GM21390 (cell line): ENCODE measurements at regions not wholly inside any gene's neighbourhood (a gene's known extent, or its start where the extent isn't known, plus 50 kb on each side); places are given as distances from the start of the nearest gene placed in this dataset.

Experiments
- ATAC-seq: cut with Tn5 transposase; IDR thresholded peaks from one replicate; pipeline ENCODE4 v1.9.1; 2021; ENCODE audit not compliant: unreplicated experiment

DNA sequence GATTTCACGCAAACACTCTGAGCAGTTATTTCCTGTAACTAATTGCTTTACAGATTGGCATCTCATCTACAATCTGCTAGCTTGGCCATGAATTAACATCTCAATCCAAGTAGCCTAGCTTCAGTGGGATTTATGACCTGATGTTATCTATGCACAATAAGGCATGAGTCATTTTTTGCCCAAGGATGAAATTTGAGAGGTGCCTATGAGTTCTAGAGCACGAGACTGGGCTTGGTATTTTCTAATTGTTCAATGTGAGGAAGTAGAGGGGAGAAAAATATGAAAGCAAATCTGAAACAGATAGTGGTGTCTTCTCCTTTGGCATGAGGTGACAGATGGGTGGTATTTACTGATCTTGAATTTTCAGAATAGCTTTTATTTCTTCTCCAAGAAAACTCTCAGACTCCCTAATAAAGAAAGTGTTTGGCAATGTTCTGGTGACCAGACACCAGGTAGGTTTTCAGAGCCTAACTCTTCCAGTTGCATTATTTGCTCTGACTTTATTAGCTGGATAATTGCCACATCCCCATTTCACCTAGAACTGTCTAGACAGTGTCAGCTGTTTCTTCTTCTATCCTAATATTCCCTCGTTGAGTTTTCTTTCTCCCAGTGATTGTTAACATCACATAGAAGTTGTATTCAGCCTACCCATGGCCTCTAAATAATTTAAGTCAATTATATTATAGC is 301.0 kb upstream of the UMPS start:
- no peak for ATAC-seq

DNA sequence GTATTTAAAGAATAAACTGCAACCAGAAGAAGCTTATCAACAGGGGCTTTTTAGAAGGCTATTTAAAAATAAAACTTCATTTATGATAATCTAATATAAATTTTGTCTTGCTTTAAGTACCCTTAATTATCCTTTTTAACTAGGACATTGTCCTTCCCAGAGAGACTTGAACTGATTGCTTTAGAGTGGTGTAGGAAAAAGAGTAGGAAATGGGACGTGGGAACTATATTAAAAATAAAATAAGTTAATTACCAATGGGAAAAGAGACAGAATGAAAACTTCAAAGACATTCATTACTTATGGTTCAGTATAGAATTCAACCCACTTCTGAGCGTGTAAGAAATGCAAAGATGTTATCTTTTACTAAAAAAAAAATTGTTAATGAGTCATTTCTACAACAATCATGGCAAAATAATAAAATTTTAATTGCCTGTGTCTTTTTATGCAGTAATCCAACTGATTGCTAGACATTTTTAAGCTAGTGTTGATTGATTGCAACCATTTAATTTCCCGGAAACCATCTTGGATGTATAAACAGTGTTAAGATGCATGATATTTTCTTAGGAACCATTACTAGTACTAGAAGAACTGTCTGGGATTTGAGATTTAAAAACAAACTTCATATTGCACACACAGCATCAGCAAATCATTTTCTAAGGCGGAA is 298.8 kb upstream of the UMPS start:
- ATAC-seq = no peak

GRCh38 chr3:124434176-124434575 is 296.1 kb upstream of the UMPS start:
- ATAC-seq = no peak

- no peak for ATAC-seq
Measured at GRCh38 chr3:124435467-124435866, 294.8 kb upstream of the UMPS start.

- no peak for ATAC-seq
Measured at GRCh38 chr3:124438813-124439212, 291.4 kb upstream of the UMPS start.

DNA sequence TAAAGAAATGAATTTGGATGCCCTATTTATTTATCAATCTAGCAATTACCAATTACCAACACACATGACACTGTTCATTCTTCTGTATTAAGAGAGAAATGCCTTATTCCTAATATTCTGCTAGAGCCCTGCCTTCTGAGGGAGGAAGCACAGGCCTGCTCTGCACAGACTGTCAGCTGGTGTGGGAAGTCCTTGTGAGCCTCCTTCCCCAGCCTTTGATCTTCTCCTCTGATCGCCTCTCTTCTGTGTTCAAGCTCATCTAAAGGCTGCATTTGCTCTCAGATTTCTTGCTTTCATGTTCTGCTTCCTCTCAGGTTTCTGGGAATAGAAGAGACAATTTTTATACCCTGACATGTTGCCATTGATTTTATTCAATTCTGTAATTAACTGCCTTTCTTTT is 290.6 kb upstream of the UMPS start:
- ATAC-seq = no peak

DNA sequence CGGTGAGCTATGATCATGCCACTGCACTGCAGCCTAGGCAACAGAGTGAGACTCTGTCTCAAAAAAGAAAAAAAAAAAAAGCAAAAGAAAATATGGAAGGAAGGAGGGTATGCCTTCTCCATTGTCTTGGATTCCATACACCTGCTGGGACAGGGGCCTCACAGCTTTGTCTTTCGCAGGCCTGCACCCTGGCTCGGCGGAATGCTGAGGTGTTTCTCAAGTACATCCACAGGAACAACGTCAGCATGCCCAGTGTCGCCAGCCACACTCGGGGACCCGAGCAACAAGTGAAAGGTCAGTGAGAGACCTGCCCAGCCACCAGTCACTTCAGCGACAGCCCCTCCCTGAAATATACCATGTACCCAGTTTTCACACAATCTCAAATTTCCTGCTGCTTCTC is 288.5 kb upstream of the UMPS start:
- ATAC-seq = no peak

DNA sequence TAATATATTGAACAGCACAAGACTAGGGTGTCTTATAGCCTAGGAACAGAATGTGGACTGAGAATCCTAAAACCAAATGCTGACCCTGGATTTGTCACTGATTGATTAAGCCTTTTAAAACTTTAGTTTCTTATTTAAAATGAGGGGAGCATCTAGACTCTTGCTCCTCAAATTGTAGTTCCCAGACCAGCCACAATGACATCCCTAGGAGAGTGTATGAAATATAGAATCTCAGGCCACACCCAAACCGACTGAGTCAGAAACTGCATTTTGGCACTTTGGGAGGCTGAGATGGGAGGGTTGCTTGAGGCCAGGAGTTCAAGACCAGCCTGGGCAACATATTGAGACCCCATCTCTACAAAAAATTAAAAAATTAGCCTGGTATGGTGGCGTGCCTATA is 287.8 kb upstream of the UMPS start:
- no peak for ATAC-seq

- ATAC-seq = no peak
Measured at GRCh38 chr3:124443446-124443845, 286.8 kb upstream of the UMPS start.

GRCh38 chr3:124444075-124444474 is 286.2 kb upstream of the UMPS start:
- no peak for ATAC-seq

DNA sequence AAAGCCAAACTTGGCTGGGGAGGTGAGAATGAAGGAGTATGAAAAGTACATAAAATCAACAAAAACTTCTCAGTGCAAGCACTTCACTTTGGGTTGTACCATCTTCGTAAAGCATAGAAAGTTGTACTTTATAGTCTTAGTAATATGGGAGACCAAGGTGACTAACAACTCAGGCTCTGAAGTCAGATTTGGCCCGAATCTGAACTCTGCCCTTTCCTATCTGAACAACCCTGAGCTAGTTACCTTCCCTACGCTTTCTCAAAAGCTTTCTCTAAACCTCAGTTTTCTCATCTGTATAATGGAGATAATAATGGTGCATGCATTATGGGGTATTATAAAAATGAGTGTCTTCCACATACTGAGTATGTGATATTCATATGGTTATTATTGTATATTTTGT is 285.4 kb upstream of the UMPS start:
- ATAC-seq = no peak

DNA sequence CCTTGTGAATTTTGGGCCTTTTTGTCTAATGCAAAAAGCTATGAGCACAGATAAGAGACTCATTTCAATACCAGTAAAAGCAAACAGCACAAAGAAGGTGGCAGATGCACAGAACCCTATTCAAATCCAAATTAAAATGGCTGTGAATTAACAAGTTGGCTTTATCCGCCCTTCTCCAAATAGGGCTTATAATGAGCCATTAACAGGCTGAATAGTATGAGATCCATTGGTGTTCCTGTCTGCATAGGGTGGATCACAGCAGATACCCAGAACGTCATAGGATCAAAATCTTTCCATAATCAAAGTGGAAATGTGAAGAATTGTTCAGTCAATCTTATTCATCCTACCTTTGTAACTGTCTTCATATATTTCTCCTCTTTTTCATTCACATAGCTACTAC is 282.4 kb upstream of the UMPS start:
- ATAC-seq = no peak

DNA sequence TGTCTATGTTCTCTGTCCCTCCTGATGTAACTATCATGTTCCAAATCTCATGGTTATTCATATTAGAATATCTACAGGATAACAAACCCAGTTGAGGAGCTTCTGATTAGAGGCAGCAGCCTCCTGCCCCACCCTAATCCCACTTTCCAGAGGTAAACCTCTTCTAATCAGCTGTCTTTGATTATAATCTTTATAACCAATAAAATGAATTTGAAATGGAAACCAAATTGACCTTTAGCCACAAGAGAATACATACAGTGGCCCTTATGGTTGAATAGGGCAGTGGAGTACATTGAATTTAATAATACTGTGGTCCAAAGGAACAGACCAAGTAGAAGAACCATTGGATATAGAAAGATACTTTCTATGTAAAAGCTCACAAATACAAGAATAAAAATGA is 281.3 kb upstream of the UMPS start:
- ATAC-seq = no peak

DNA sequence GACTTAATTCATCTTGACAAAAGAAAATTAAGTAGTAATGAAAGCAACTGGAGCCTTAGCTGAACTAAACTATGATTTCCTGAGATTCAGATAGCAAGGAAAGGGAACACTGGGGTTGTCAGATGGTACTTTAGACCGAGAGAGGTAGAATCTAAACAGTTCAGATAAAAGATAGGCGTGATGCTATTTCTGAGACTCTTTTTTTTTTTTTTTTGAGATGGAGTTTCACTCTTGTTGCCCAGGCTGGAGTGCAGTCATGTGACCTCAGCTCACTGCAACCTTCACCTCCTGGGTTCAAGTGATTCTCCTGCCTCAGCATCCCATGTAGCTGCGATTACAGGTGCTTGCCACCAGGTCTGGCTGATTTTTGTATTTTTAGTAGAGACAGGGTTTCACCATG is 279.9 kb upstream of the UMPS start:
- no peak for ATAC-seq

DNA sequence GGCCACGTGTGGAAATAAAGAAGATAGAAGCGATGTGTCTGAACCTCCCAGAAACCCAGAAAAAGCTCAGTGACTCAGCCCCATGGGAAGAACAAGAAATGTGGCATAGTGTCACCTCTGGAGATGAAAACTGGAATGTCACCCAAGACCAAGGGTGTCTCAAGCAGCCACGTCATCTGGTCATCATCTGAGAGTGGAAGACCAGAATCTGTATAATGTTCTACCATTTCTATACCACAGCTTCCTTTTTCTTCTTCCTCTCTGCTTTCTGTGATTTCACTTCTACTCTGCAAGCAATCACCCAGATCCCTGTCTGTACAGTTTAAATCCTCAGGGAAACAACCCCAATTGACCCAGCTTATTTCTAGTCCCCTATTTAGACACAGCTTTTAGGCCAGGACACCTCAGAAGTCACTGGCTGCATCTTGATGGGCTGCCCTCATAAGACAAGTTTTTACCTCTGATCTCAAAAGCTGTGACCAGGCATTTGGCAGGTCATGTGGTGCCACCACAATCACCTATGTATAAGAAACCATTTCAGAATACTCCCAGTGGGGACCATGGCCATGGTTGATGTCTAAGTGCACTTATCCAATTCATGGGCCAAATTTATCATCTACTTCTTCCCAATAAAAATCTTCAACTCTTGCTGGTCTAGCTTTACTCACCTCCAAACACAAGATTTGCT is 278.5 kb upstream of the UMPS start:
- ATAC-seq = no peak

GRCh38 chr3:124453189-124453588 is 277.1 kb upstream of the UMPS start:
- ATAC-seq = no peak

GRCh38 chr3:124455891-124456290 is 274.4 kb upstream of the UMPS start:
- ATAC-seq = no peak

GRCh38 chr3:124456506-124456905 is 273.7 kb upstream of the UMPS start:
- ATAC-seq = no peak

DNA sequence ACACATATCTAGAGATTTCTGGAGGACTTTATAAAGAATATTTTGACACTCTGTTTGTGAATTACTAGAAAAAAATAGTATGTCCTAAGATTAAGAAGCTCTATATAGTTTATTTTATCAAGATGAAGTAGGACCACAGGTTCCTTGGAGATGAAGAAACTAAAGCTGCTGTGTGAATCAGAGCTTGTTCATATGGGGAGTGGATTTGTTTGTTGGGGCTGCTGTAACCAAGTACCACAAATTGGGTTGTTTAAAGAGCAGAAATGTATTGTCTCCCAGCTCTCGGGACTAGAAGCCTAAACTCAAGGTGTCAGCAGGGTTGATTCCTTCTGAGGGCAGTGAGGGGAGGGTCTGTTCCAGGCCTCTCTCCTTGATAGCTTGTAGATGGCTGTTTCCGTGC is 270.6 kb upstream of the UMPS start:
- ATAC-seq = no peak

DNA sequence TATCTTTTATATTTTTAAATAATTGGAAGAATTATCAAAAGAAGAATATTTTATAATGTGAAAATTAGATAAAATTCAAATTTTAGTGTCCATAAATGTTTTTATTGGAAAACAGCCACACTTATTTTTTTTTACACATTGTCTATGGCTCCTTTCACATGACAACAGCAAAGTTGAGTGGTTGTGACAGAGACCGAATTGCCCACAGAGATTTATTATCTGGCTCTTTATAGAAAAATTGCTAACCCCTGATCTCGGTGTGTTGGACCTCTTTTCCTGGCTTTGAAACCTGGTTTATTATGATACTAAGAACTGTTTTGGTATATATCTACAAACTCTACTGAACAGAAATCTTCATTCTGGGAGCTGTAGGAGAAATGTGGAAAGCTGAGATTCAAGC is 269.1 kb upstream of the UMPS start:
- ATAC-seq = no peak

- no peak for ATAC-seq
Measured at GRCh38 chr3:124461838-124462632, 268.2 kb upstream of the UMPS start.

- no peak for ATAC-seq
Measured at GRCh38 chr3:124463234-124463633, 267.0 kb upstream of the UMPS start.
